ENCODE measurements at regions not wholly inside any gene's neighbourhood (a gene's known extent, or its start where the extent isn't known, plus 50 kb on each side); places are given as distances from the start of the nearest gene placed in this dataset.
A peak's percentile ranks its signal among the peaks of the same experiment; 100 is the strongest.

- WGBS, 3 donors = 75 to 87% (median 78%) methylated on average over 7 of the region's 7 CpGs
- Histone ChIP-seq H3K27ac (ENCODE audit: low read depth in 1 of 3, low read length in 2 of 3) (no peak overlapping the region), H3K36me3 (ENCODE audit: control insufficient read depth in 3 of 3, insufficient read depth in 2 of 3, low read depth in 1 of 3, low read length in 3 of 3) (no peaks in the 10 kb centered on the region), H3K4me1 (ENCODE audit: control insufficient read depth in 3 of 3, insufficient read depth in 2 of 3, low read depth in 1 of 3, low read length in 2 of 3) (no peaks in the 10 kb centered on the region), H3K4me3 (ENCODE audit: low read depth in 1 of 3, low read length in 3 of 3) (no peak overlapping the region), H3K27me3 (ENCODE audit: control insufficient read depth in 3 of 3, insufficient read depth in 3 of 3, low read length in 3 of 3) (peaks cover 0 to 3% (median 0%) of the 10 kb centered on the region in 3 donors), H3K9me3 (ENCODE audit: control insufficient read depth in 2 of 2, insufficient read depth in 1 of 2, low read depth in 1 of 2, low read length in 1 of 2) (peaks cover 0 to 9% of the 10 kb centered on the region in 2 donors)
- FAIRE-seq (no peak), DNase-seq (no peak)
These were observed 65.6 kb upstream of the CHRNA7 start for GRCh38 chr15:31964586-31965307.

- FAIRE-seq (no peak), DNase-seq (no peak)
- Histone ChIP-seq H3K4me3 (ENCODE audit: low read depth in 1 of 3, low read length in 3 of 3) (no peak overlapping the region), H3K4me1 (ENCODE audit: control insufficient read depth in 3 of 3, insufficient read depth in 2 of 3, low read depth in 1 of 3, low read length in 2 of 3) (peaks cover 0 to under 1% (median 0%) of the 10 kb centered on the region in 3 donors), H3K27me3 (ENCODE audit: control insufficient read depth in 3 of 3, insufficient read depth in 3 of 3, low read length in 3 of 3) (peaks cover 0 to 5% (median 5%) of the 10 kb centered on the region in 3 donors), H3K27ac (ENCODE audit: low read depth in 1 of 3, low read length in 2 of 3) (no peak overlapping the region), H3K9me3 (ENCODE audit: control insufficient read depth in 2 of 2, insufficient read depth in 1 of 2, low read depth in 1 of 2, low read length in 1 of 2) (no peaks in the 10 kb centered on the region), H3K36me3 (ENCODE audit: control insufficient read depth in 3 of 3, insufficient read depth in 2 of 3, low read depth in 1 of 3, low read length in 3 of 3) (no peaks in the 10 kb centered on the region)
- 53 to 61% (median 61%) methylated on average over 4 of the region's 4 CpGs for WGBS, 3 donors
These were observed 60.3 kb upstream of the CHRNA7 start for GRCh38 chr15:31970007-31970406.

GRCh38 chr15:31973197-31973596, 57.1 kb upstream of the CHRNA7 start:
- H3K4me1 ChIP-seq (ENCODE audit: control insufficient read depth in 3 of 3, insufficient read depth in 2 of 3, low read depth in 1 of 3, low read length in 2 of 3) = peaks cover 0 to 4% (median 0%) of the 10 kb centered on the region in 3 donors
- H3K27ac ChIP-seq (ENCODE audit: low read depth in 1 of 3, low read length in 2 of 3) = no peak overlapping the region
- H3K27me3 ChIP-seq (ENCODE audit: control insufficient read depth in 3 of 3, insufficient read depth in 3 of 3, low read length in 3 of 3) = peaks cover 0 to 7% (median 5%) of the 10 kb centered on the region in 3 donors
- no peaks in the 10 kb centered on the region for H3K9me3 ChIP-seq (ENCODE audit: control insufficient read depth in 2 of 2, insufficient read depth in 1 of 2, low read depth in 1 of 2, low read length in 1 of 2)
- WGBS, 3 donors = 68 to 79% (median 78%) methylated on average over 10 of the region's 10 CpGs
- DNase-seq = no peak
- no peak for FAIRE-seq
- H3K4me3 ChIP-seq (ENCODE audit: low read depth in 1 of 3, low read length in 3 of 3) = no peak overlapping the region
- H3K36me3 ChIP-seq (ENCODE audit: control insufficient read depth in 3 of 3, insufficient read depth in 2 of 3, low read depth in 1 of 3, low read length in 3 of 3) = no peaks in the 10 kb centered on the region

- peaks cover 0 to 4% (median 0%) of the 10 kb centered on the region in 3 donors for H3K4me1 ChIP-seq (ENCODE audit: control insufficient read depth in 3 of 3, insufficient read depth in 2 of 3, low read depth in 1 of 3, low read length in 2 of 3)
- no peaks in the 10 kb centered on the region for H3K9me3 ChIP-seq (ENCODE audit: control insufficient read depth in 2 of 2, insufficient read depth in 1 of 2, low read depth in 1 of 2, low read length in 1 of 2)
- DNase-seq = no peak
- WGBS, 3 donors = 56 to 62% (median 62%) methylated on average over 5 to 6 of the region's 6 CpGs
- no peak overlapping the region for H3K4me3 ChIP-seq (ENCODE audit: low read depth in 1 of 3, low read length in 3 of 3)
- no peak overlapping the region for H3K27ac ChIP-seq (ENCODE audit: low read depth in 1 of 3, low read length in 2 of 3)
- H3K36me3 ChIP-seq (ENCODE audit: control insufficient read depth in 3 of 3, insufficient read depth in 2 of 3, low read depth in 1 of 3, low read length in 3 of 3) = no peaks in the 10 kb centered on the region
- FAIRE-seq = no peak
- H3K27me3 ChIP-seq (ENCODE audit: control insufficient read depth in 3 of 3, insufficient read depth in 3 of 3, low read length in 3 of 3) = peaks cover 0 to 7% (median 5%) of the 10 kb centered on the region in 3 donors
These were observed 56.0 kb upstream of the CHRNA7 start for GRCh38 chr15:31974154-31974794.

GRCh38 chr15:31974855-31975829, 55.2 kb upstream of the CHRNA7 start:
- peak; percentile 44 to 56 for DNase-seq

GRCh38 chr15:31975830-31976229, 54.5 kb upstream of the CHRNA7 start:
- 62 to 82% (median 68%) methylated on average over 9 of the region's 9 CpGs for WGBS, 3 donors
- H3K36me3 ChIP-seq (ENCODE audit: control insufficient read depth in 3 of 3, insufficient read depth in 2 of 3, low read depth in 1 of 3, low read length in 3 of 3) = no peaks in the 10 kb centered on the region
- H3K27me3 ChIP-seq (ENCODE audit: control insufficient read depth in 3 of 3, insufficient read depth in 3 of 3, low read length in 3 of 3) = peaks cover 0 to 2% (median 2%) of the 10 kb centered on the region in 3 donors
- DNase-seq (peak in 1 of 2 donors; percentile 22), FAIRE-seq (no peak)
- H3K4me3 ChIP-seq (ENCODE audit: low read depth in 1 of 3, low read length in 3 of 3) = no peak overlapping the region
- no peaks in the 10 kb centered on the region for H3K9me3 ChIP-seq (ENCODE audit: control insufficient read depth in 2 of 2, insufficient read depth in 1 of 2, low read depth in 1 of 2, low read length in 1 of 2)
- no peak overlapping the region for H3K27ac ChIP-seq (ENCODE audit: low read depth in 1 of 3, low read length in 2 of 3)
- H3K4me1 ChIP-seq (ENCODE audit: control insufficient read depth in 3 of 3, insufficient read depth in 2 of 3, low read depth in 1 of 3, low read length in 2 of 3) = peaks cover 0 to 4% (median 0%) of the 10 kb centered on the region in 3 donors

More at GRCh38 chr15:31974855-31975829, 55.2 kb upstream of the CHRNA7 start:
- Histone ChIP-seq H3K4me1 (ENCODE audit: control insufficient read depth in 3 of 3, insufficient read depth in 2 of 3, low read depth in 1 of 3, low read length in 2 of 3) (peaks cover 0 to 4% (median 0%) of the 10 kb centered on the region in 3 donors), H3K27me3 (ENCODE audit: control insufficient read depth in 3 of 3, insufficient read depth in 3 of 3, low read length in 3 of 3) (peaks cover 0 to 4% (median 3%) of the 10 kb centered on the region in 3 donors), H3K27ac (ENCODE audit: low read depth in 1 of 3, low read length in 2 of 3) (no peak overlapping the region), H3K4me3 (ENCODE audit: low read depth in 1 of 3, low read length in 3 of 3) (no peak overlapping the region), H3K9me3 (ENCODE audit: control insufficient read depth in 2 of 2, insufficient read depth in 1 of 2, low read depth in 1 of 2, low read length in 1 of 2) (no peaks in the 10 kb centered on the region), H3K36me3 (ENCODE audit: control insufficient read depth in 3 of 3, insufficient read depth in 2 of 3, low read depth in 1 of 3, low read length in 3 of 3) (no peaks in the 10 kb centered on the region)
- FAIRE-seq = no peak
- WGBS, 3 donors = 10 to 19% (median 11%) methylated on average over 36 of the region's 36 CpGs

- Histone ChIP-seq H3K4me3 (ENCODE audit: low read depth in 1 of 3, low read length in 3 of 3) (no peak overlapping the region), H3K27me3 (ENCODE audit: control insufficient read depth in 3 of 3, insufficient read depth in 3 of 3, low read length in 3 of 3) (peaks cover 0 to 2% (median under 1%) of the 10 kb centered on the region in 3 donors), H3K27ac (ENCODE audit: low read depth in 1 of 3, low read length in 2 of 3) (no peak overlapping the region), H3K9me3 (ENCODE audit: control insufficient read depth in 2 of 2, insufficient read depth in 1 of 2, low read depth in 1 of 2, low read length in 1 of 2) (no peaks in the 10 kb centered on the region), H3K36me3 (ENCODE audit: control insufficient read depth in 3 of 3, insufficient read depth in 2 of 3, low read depth in 1 of 3, low read length in 3 of 3) (no peaks in the 10 kb centered on the region), H3K4me1 (ENCODE audit: control insufficient read depth in 3 of 3, insufficient read depth in 2 of 3, low read depth in 1 of 3, low read length in 2 of 3) (peaks cover 0 to 4% (median 0%) of the 10 kb centered on the region in 3 donors)
- FAIRE-seq (no peak), DNase-seq (no peak)
- 55 to 66% (median 59%) methylated on average over 8 of the region's 8 CpGs for WGBS, 3 donors
These were observed 53.2 kb upstream of the CHRNA7 start for GRCh38 chr15:31977138-31977537.

All from small intestine (tissue), 7 donors.